GM23338 (cell line): ENCODE measurements at regions not wholly inside any gene's neighbourhood (a gene's known extent, or its start where the extent isn't known, plus 50 kb on each side); places are given as distances from the start of the nearest gene placed in this dataset.

Source experiments
- CREB1 ChIP-seq: fragments of 250-450 bp; sonication (Bioruptor Pico); IDR thresholded peaks from 2 replicates; pipeline ENCODE4 v1.5.0; 2020; ENCODE audit warnings: low read depth, mild to moderate bottlenecking, moderate library complexity
- EZH2 ChIP-seq: fragments of 200-600 bp; sonication (generic); IDR thresholded peaks from one replicate; pipeline ENCODE4 v1.8.0; 2017; ENCODE audit warnings: antibody characterized with exemption, mild to moderate bottlenecking, low read depth; ENCODE audit not compliant: unreplicated experiment
- EZH2phosphoT487 ChIP-seq: fragments of 200-600 bp; sonication (generic); IDR thresholded peaks from one replicate; pipeline ENCODE4 v1.8.1; 2018; ENCODE audit warnings: antibody characterized with exemption; ENCODE audit not compliant: unreplicated experiment
- JUNB ChIP-seq: IDR thresholded peaks from one replicate; pipeline ENCODE4 v1.6.1; 2016; ENCODE audit warnings: antibody characterized with exemption; ENCODE audit not compliant: unreplicated experiment
- NANOG ChIP-seq: IDR thresholded peaks from 2 replicates; pipeline ENCODE4 v1.6.1; 2016; ENCODE audit warnings: antibody characterized with exemption, borderline replicate concordance
- POLR2AphosphoS5 ChIP-seq: IDR thresholded peaks from 2 replicates; pipeline ENCODE4 v1.6.1; 2016; ENCODE audit warnings: antibody characterized with exemption, low read depth
- STAT1 ChIP-seq: IDR thresholded peaks from one replicate; pipeline ENCODE4 v1.6.1; 2016; ENCODE audit warnings: antibody characterized with exemption; ENCODE audit not compliant: unreplicated experiment
- ZNF114 ChIP-seq: fragments of 250-450 bp; sonication (Bioruptor Pico); IDR thresholded peaks from 2 replicates; pipeline ENCODE4 v1.5.0; 2020; ENCODE audit warnings: mild to moderate bottlenecking, moderate library complexity
- ZNF331 ChIP-seq: fragments of 250-450 bp; sonication (Bioruptor Pico); IDR thresholded peaks from 2 replicates; pipeline ENCODE4 v1.5.0; 2020; ENCODE audit warnings: low read depth, mild to moderate bottlenecking, moderate library complexity
- TF ChIP-seq, protein P1 (sequence below): IDR thresholded peaks from one replicate; pipeline ENCODE4 v1.6.1; 2018; ENCODE audit warnings: antibody characterized with exemption; ENCODE audit not compliant: unreplicated experiment
- TF ChIP-seq, protein P2 (sequence below), 2 experiments: fragments of 200-600 bp in 1 of 2; sonication (generic) in 1 of 2; conservative IDR thresholded peaks; 2 replicates each; pipeline versions ENCODE4 v1.5.1 to v1.6.1; 2016 to 2017; ENCODE audit warnings: antibody characterized with exemption in 2 of 2, low read depth in 2 of 2, mild to moderate bottlenecking in 2 of 2, moderate library complexity in 1 of 2
- TF ChIP-seq, protein P3 (sequence below): IDR thresholded peaks from 2 replicates; pipeline ENCODE4 v1.6.1; 2016; ENCODE audit warnings: antibody characterized with exemption
- TF ChIP-seq, protein P4 (sequence below): fragments of 250-450 bp; sonication (Bioruptor Pico); IDR thresholded peaks from 2 replicates; pipeline ENCODE4 v1.5.0; 2020; ENCODE audit warnings: mild to moderate bottlenecking, moderate library complexity

DNA sequence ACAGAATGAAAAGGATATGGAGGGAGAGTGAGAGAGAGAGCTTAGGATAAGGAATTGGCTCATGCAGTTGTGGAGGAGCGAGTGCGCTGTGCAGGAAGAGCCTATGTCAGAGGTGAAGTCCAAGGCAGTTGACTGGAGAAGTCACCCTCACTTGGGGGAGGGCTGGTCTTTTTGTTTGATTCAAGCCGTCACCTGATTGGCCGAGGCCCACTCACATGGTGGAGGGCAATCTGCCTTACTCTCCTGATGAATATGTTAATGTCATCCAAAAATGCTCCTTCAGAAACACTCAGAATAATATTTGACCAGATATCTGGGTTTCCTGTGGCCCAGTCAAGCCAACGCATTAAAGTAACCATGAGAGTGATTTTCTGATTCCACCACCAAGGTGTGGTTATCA, 131.7 kb downstream of the KATNIP start:
- TF ChIP-seq, protein P1, sequence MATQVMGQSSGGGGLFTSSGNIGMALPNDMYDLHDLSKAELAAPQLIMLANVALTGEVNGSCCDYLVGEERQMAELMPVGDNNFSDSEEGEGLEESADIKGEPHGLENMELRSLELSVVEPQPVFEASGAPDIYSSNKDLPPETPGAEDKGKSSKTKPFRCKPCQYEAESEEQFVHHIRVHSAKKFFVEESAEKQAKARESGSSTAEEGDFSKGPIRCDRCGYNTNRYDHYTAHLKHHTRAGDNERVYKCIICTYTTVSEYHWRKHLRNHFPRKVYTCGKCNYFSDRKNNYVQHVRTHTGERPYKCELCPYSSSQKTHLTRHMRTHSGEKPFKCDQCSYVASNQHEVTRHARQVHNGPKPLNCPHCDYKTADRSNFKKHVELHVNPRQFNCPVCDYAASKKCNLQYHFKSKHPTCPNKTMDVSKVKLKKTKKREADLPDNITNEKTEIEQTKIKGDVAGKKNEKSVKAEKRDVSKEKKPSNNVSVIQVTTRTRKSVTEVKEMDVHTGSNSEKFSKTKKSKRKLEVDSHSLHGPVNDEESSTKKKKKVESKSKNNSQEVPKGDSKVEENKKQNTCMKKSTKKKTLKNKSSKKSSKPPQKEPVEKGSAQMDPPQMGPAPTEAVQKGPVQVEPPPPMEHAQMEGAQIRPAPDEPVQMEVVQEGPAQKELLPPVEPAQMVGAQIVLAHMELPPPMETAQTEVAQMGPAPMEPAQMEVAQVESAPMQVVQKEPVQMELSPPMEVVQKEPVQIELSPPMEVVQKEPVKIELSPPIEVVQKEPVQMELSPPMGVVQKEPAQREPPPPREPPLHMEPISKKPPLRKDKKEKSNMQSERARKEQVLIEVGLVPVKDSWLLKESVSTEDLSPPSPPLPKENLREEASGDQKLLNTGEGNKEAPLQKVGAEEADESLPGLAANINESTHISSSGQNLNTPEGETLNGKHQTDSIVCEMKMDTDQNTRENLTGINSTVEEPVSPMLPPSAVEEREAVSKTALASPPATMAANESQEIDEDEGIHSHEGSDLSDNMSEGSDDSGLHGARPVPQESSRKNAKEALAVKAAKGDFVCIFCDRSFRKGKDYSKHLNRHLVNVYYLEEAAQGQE: no peak
- TF ChIP-seq, protein P2, sequence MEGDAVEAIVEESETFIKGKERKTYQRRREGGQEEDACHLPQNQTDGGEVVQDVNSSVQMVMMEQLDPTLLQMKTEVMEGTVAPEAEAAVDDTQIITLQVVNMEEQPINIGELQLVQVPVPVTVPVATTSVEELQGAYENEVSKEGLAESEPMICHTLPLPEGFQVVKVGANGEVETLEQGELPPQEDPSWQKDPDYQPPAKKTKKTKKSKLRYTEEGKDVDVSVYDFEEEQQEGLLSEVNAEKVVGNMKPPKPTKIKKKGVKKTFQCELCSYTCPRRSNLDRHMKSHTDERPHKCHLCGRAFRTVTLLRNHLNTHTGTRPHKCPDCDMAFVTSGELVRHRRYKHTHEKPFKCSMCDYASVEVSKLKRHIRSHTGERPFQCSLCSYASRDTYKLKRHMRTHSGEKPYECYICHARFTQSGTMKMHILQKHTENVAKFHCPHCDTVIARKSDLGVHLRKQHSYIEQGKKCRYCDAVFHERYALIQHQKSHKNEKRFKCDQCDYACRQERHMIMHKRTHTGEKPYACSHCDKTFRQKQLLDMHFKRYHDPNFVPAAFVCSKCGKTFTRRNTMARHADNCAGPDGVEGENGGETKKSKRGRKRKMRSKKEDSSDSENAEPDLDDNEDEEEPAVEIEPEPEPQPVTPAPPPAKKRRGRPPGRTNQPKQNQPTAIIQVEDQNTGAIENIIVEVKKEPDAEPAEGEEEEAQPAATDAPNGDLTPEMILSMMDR (conservative IDR thresholded peaks at IDR 0.05; ENCODE audit: low read depth in 2 of 2): no peak
- TF ChIP-seq EZH2 (no peak), CREB1 (no peak), ZNF331 (no peak), ZNF114 (CRISPR knock-in tag) (no peak), POLR2AphosphoS5 (no peak), EZH2phosphoT487 (no peak), JUNB (no peak), NANOG (no peak), STAT1 (no peak)
- TF ChIP-seq, protein P3, sequence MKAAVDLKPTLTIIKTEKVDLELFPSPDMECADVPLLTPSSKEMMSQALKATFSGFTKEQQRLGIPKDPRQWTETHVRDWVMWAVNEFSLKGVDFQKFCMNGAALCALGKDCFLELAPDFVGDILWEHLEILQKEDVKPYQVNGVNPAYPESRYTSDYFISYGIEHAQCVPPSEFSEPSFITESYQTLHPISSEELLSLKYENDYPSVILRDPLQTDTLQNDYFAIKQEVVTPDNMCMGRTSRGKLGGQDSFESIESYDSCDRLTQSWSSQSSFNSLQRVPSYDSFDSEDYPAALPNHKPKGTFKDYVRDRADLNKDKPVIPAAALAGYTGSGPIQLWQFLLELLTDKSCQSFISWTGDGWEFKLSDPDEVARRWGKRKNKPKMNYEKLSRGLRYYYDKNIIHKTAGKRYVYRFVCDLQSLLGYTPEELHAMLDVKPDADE: no peak
- TF ChIP-seq, protein P4, sequence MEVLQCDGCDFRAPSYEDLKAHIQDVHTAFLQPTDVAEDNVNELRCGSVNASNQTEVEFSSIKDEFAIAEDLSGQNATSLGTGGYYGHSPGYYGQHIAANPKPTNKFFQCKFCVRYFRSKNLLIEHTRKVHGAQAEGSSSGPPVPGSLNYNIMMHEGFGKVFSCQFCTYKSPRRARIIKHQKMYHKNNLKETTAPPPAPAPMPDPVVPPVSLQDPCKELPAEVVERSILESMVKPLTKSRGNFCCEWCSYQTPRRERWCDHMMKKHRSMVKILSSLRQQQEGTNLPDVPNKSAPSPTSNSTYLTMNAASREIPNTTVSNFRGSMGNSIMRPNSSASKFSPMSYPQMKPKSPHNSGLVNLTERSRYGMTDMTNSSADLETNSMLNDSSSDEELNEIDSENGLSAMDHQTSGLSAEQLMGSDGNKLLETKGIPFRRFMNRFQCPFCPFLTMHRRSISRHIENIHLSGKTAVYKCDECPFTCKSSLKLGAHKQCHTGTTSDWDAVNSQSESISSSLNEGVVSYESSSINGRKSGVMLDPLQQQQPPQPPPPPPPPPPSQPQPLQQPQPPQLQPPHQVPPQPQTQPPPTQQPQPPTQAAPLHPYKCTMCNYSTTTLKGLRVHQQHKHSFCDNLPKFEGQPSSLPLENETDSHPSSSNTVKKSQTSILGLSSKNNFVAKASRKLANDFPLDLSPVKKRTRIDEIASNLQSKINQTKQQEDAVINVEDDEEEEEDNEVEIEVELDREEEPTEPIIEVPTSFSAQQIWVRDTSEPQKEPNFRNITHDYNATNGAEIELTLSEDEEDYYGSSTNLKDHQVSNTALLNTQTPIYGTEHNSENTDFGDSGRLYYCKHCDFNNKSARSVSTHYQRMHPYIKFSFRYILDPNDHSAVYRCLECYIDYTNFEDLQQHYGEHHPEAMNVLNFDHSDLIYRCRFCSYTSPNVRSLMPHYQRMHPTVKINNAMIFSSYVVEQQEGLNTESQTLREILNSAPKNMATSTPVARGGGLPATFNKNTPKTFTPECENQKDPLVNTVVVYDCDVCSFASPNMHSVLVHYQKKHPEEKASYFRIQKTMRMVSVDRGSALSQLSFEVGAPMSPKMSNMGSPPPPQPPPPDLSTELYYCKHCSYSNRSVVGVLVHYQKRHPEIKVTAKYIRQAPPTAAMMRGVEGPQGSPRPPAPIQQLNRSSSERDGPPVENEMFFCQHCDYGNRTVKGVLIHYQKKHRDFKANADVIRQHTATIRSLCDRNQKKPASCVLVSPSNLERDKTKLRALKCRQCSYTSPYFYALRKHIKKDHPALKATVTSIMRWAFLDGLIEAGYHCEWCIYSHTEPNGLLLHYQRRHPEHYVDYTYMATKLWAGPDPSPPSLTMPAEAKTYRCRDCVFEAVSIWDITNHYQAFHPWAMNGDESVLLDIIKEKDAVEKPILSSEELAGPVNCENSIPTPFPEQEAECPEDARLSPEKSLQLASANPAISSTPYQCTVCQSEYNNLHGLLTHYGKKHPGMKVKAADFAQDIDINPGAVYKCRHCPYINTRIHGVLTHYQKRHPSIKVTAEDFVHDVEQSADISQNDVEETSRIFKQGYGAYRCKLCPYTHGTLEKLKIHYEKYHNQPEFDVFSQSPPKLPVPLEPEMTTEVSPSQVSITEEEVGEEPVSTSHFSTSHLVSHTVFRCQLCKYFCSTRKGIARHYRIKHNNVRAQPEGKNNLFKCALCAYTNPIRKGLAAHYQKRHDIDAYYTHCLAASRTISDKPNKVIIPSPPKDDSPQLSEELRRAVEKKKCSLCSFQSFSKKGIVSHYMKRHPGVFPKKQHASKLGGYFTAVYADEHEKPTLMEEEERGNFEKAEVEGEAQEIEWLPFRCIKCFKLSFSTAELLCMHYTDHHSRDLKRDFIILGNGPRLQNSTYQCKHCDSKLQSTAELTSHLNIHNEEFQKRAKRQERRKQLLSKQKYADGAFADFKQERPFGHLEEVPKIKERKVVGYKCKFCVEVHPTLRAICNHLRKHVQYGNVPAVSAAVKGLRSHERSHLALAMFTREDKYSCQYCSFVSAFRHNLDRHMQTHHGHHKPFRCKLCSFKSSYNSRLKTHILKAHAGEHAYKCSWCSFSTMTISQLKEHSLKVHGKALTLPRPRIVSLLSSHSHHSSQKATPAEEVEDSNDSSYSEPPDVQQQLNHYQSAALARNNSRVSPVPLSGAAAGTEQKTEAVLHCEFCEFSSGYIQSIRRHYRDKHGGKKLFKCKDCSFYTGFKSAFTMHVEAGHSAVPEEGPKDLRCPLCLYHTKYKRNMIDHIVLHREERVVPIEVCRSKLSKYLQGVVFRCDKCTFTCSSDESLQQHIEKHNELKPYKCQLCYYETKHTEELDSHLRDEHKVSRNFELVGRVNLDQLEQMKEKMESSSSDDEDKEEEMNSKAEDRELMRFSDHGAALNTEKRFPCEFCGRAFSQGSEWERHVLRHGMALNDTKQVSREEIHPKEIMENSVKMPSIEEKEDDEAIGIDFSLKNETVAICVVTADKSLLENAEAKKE: no peak
